ENCODE measurements at regions not wholly inside any gene's neighbourhood (a gene's known extent, or its start where the extent isn't known, plus 50 kb on each side); places are given as distances from the start of the nearest gene placed in this dataset.

DNA sequence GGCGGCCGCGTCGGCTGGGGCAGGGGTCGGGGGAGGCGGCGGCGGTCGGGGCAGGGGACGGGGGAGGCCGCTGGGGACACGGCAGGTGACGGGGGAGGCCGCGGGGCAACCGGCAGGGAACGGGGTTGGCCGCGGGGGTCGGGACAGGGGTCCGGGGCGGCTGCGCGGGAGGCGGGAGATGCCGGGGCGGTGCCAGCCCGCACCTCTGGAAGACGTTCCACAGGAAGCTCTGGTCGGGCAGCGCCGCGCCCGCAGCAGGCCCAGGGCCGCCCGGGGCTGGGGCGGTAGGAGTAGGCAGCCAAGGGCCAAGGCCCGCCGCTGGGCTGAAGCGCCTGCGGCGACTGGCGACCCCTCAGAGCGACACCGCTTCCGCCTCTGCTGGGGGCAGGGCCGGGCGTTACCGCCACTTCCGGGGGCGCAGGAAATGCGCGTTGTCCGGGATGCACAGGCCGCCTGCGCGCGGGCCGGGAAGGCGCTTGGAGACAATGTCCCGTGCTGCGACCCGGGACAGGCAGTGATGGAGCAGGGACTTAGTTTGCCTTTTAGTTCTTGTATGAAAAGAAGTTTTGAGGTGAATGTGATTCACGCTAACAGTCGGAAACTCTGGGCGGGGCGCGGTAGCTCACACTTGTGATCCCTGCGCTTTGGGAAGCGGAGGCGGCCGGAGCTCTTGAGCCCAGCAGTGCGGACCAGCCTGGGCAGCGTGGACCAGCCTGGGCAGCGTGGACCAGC, 110.0 kb upstream of the LPCAT1 start:
- H3K9me2 ChIP-seq, result no peaks in the 10 kb centered on the region
- peak overlapping the region; percentile 68 for H3K4me3 ChIP-seq (ENCODE audit: low read depth in 2 of 2, low read length in 1 of 2)
- H4K20me1 ChIP-seq (ENCODE audit: insufficient read depth), result no peaks in the 10 kb centered on the region
- ChIA-PET POLR2A (interaction anchor here (1.4 kb wide), 1 partner anchor 40 kb away, joined by 6 read pairs; no protein-coding TSS in a partner anchor), CTCF (interaction anchor here (1.0 kb wide), 2 partner anchors 11 to 425 kb away, joined by 3 to 4 read pairs; no protein-coding TSS in a partner anchor)
- no peaks in the 10 kb centered on the region for H3K79me2 ChIP-seq (ENCODE audit: insufficient read depth)
- H3K9ac ChIP-seq, result peak overlapping the region; percentile 68
- no peaks in the 10 kb centered on the region for H3K27me3 ChIP-seq (ENCODE audit: insufficient read depth)
- peak overlapping the region; percentile 85 for H2AFZ ChIP-seq (ENCODE audit: low read depth)
- no peaks in the 10 kb centered on the region for H3K9me3 ChIP-seq
- H3K36me3 ChIP-seq (replicated peaks in 1 of 2; ENCODE audit: control insufficient read depth in 1 of 2, insufficient read depth in 2 of 2, low read length in 1 of 2), result no peaks in the 10 kb centered on the region
- H3F3A ChIP-seq (replicated peaks; ENCODE audit: insufficient read depth), result no peaks in the 10 kb centered on the region
- H3K4me1 ChIP-seq (ENCODE audit: control insufficient read depth in 1 of 2, insufficient read depth in 2 of 2, low read depth in 1 of 2, low read length in 1 of 2), result peaks cover 0 to 5% of the 10 kb centered on the region in 2 experiments; a peak in 1 of 4 replicates
- H3K27ac ChIP-seq (ENCODE audit: low read depth in 2 of 2, low read length in 1 of 2), result peak overlapping the region; percentile 42 to 80
- peak; percentile 93 for DNase-seq
- WGBS (ENCODE audit: low lambda C conversion rate), result 0% methylated on average over 19 of the region's 75 CpGs
- H3K4me2 ChIP-seq, result peak overlapping the region; percentile 88
- no peak for TF ChIP-seq EZH2phosphoT487 (IDR thresholded peaks at IDR 0.05; ENCODE audit: borderline replicate concordance, low read depth)
- TF ChIP-seq, protein P1, sequence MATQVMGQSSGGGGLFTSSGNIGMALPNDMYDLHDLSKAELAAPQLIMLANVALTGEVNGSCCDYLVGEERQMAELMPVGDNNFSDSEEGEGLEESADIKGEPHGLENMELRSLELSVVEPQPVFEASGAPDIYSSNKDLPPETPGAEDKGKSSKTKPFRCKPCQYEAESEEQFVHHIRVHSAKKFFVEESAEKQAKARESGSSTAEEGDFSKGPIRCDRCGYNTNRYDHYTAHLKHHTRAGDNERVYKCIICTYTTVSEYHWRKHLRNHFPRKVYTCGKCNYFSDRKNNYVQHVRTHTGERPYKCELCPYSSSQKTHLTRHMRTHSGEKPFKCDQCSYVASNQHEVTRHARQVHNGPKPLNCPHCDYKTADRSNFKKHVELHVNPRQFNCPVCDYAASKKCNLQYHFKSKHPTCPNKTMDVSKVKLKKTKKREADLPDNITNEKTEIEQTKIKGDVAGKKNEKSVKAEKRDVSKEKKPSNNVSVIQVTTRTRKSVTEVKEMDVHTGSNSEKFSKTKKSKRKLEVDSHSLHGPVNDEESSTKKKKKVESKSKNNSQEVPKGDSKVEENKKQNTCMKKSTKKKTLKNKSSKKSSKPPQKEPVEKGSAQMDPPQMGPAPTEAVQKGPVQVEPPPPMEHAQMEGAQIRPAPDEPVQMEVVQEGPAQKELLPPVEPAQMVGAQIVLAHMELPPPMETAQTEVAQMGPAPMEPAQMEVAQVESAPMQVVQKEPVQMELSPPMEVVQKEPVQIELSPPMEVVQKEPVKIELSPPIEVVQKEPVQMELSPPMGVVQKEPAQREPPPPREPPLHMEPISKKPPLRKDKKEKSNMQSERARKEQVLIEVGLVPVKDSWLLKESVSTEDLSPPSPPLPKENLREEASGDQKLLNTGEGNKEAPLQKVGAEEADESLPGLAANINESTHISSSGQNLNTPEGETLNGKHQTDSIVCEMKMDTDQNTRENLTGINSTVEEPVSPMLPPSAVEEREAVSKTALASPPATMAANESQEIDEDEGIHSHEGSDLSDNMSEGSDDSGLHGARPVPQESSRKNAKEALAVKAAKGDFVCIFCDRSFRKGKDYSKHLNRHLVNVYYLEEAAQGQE (IDR thresholded peaks at IDR 0.05; ENCODE audit: low read depth, low read length), result peak; percentile 42; the same call in 1 of the 2 replicates
- TF ChIP-seq, protein P2, sequence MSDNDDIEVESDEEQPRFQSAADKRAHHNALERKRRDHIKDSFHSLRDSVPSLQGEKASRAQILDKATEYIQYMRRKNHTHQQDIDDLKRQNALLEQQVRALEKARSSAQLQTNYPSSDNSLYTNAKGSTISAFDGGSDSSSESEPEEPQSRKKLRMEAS (IDR thresholded peaks at IDR 0.05; ENCODE audit: low read depth), result peak; percentile 82
- no peak for TF ChIP-seq FOXJ3 (CRISPR knock-in tag; IDR thresholded peaks at IDR 0.05)
- TF ChIP-seq, protein P3, sequence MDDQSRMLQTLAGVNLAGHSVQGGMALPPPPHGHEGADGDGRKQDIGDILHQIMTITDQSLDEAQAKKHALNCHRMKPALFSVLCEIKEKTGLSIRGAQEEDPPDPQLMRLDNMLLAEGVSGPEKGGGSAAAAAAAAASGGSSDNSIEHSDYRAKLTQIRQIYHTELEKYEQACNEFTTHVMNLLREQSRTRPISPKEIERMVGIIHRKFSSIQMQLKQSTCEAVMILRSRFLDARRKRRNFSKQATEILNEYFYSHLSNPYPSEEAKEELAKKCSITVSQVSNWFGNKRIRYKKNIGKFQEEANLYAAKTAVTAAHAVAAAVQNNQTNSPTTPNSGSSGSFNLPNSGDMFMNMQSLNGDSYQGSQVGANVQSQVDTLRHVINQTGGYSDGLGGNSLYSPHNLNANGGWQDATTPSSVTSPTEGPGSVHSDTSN (IDR thresholded peaks at IDR 0.05), result 0 out of 2 replicates have a peak, but pooled peaks have one; percentile 11
- TF ChIP-seq TCF12 (IDR thresholded peaks at IDR 0.05), result no peak; the same call in 1 of the 2 replicates
- TF ChIP-seq GABPA (IDR thresholded peaks at IDR 0.05; ENCODE audit: low read depth), result peak; percentile 87
- no peak for TF ChIP-seq JUND (IDR thresholded peaks at IDR 0.05)
- TF ChIP-seq ZBTB33 (IDR thresholded peaks at IDR 0.05; ENCODE audit: borderline replicate concordance, low read depth), result no peak
- peak; percentile 93 for TF ChIP-seq ELF1 (IDR thresholded peaks at IDR 0.05)
- TF ChIP-seq MXI1 (IDR thresholded peaks at IDR 0.05; ENCODE audit: low read depth, low read length), result peak; percentile 62; the same call in 1 of the 2 replicates
- peak; percentile 86 for TF ChIP-seq TAF1 (IDR thresholded peaks at IDR 0.05; ENCODE audit: borderline replicate concordance, low read depth, low read length)
- TF ChIP-seq FOXM1 (IDR thresholded peaks at IDR 0.05; ENCODE audit: low read depth), result no peak; the same call in 1 of the 2 replicates
- no peak for TF ChIP-seq USF2 (IDR thresholded peaks at IDR 0.05; ENCODE audit: borderline replicate concordance, low read depth, low read length)
- TF ChIP-seq NFIC (IDR thresholded peaks at IDR 0.05; ENCODE audit: borderline replicate concordance), result no peak
- peak; percentile 68 for TF ChIP-seq CHD2 (IDR thresholded peaks at IDR 0.05; ENCODE audit: low read length, partially characterized antibody)
- no peak for TF ChIP-seq SMC3 (IDR thresholded peaks at IDR 0.05; ENCODE audit: low read depth, low read length)
- peak; percentile 63 for TF ChIP-seq NRF1 (IDR thresholded peaks at IDR 0.05; ENCODE audit: low read depth, low read length)
- TF ChIP-seq RAD21 (IDR thresholded peaks at IDR 0.05; ENCODE audit: low read length), result no peak
- TF ChIP-seq RCOR1 (IDR thresholded peaks at IDR 0.05; ENCODE audit: low read length), result 0 out of 2 replicates have a peak, but pooled peaks have one; percentile 45
- no peak for TF ChIP-seq RXRA (IDR thresholded peaks at IDR 0.05; ENCODE audit: borderline replicate concordance, low read depth)
- peak; percentile 95; the same call in 1 of the 2 replicates for TF ChIP-seq POLR2AphosphoS5 (IDR thresholded peaks at IDR 0.05; ENCODE audit: low read depth, low read length)
- TF ChIP-seq GATA2 (CRISPR knock-in tag; IDR thresholded peaks at IDR 0.05), result no peak
- TF ChIP-seq EP300 (IDR thresholded peaks at IDR 0.05; ENCODE audit: borderline replicate concordance in 1 of 2, low read depth in 1 of 2, low read length in 1 of 2), result peak in 1 of 2 experiments; percentile 26; a peak in 1 of 4 replicates
